Endometrial microvascular endothelial cells (primary cell): ENCODE measurements at regions not wholly inside any gene's neighbourhood (a gene's known extent, or its start where the extent isn't known, plus 50 kb on each side); places are given as distances from the start of the nearest gene placed in this dataset.

ENCODE experiments used
- in situ Hi-C: cut with HindIII; loops from 2 replicates; pipeline ENCODE4 v1.10.0; 2017; ENCODE audit warnings: low sequenced_read_pairs, low pct_unique_long_range_greater_than_20kb; ENCODE audit errors: inconsistent ontology term

DNA sequence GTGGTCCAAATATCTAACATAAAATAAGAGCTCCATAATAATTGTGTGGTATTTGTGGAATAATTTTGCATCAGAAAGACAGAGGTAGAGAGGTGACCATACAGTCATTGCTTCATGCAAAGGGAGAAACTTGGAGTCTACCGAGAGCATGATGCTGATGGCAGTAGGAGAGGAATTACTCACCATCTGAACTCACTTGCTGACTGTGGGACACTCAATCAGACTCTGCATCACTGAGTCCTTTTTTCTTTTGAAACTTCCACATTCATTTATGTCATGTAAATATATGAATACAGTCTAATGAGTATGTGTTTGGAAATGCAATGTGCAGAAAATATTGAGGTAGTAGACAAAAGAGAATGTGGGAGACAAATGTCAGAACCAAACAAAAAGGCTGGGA lies 933.8 kb downstream of the REEP3 start:
- in situ Hi-C loops: no loop called here

DNA sequence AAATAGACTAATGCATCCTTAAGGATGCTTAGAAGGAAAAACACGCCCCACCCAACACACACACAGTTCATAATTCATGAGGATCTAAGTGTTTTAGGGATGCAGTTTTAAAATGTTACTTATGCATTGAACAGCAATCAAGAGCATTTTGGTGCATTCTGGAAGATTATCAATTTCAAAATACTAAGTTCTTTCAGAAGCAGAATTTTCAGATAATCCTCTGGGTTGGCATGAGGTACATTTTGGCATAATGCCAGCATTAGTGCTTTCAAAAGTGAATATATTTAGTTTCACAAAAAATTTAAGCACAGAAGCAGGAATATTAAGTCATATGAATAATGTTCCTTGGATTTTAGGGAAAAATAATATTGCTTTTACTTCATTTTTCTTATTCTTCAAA lies 937.1 kb downstream of the REEP3 start:
- in situ Hi-C loops: no loop called here

GRCh38 chr10:64463406-64463805 lies 942.2 kb downstream of the REEP3 start:
- in situ Hi-C loops: no loop called here

DNA sequence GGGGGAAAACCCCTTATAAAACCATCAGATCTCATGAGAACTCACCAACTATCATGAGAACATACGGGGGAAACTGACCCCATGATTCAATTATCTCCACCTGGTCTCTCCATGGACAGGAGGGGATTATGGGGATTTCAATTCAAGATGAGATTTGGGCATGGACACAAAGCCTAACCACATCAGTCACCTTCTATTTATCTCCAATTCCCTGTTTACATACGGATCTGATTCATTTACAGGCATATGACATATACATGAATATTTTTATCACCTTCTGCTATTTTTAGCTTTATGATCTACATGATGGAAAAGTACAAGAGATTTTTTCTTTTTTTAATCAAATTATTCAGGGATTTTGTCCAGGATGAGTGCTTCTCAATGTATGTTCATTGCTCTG lies 944.5 kb downstream of the REEP3 start:
- in situ Hi-C loops: no loop called here

DNA sequence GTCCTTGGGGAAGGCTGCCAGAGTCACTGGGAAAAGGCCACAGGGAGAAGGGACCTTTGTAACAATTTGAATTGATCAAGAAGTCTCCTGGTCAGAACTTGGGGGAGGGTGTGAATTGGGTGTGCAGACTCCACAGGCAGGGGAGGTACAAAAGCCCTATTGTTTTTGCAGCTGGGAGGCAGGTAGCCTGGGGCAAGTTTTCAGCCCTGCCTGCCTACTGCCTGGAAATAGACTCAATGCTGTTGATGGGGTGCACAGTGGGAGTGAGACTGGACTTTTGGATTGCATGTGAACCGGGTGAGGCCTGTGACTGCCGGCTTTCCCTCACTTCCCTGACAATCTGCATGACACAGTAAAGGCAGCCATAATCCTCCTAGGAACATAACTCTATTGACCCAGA lies 947.0 kb downstream of the REEP3 start:
- in situ Hi-C loops: no loop called here

DNA sequence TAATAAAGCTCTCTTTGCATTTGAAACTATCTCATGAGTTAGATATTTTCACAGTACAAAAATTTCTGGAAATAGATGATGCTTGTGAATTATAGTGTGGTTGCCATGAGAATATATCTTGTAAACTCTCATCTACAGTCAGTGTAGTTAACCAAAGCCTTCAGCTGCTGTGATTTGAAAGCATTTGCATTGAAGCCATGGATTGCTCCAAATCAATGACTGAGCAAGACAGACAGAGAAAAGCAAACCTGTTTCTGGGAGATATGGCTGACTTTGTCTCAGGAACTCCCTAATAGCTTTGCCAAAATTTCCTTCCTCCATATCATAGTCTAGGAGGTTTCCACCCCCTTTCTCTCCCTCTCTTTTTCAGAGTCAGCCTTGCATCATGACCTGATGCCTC lies 955.3 kb downstream of the REEP3 start:
- in situ Hi-C loops: no loop called here

DNA sequence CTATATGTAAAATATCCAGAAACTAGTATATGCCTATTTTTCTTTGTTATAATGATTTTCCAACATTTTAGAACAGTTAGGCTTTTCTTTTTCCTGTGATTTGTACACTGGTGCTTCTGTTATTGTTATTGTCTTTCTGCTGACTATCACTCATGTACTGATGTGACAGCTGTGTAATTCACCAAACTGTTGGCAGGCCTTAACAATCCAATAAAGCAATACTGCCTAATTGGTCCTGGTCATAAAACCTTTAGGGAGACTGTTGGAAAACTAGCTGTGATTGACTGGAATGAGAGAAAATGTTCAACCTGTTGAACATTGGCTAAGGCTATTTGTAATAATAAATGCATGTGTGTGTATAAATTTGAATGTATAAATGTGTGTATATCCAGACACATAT lies 956.6 kb downstream of the REEP3 start:
- in situ Hi-C loops: no loop called here

GRCh38 chr10:64484811-64485330 lies 963.7 kb downstream of the REEP3 start:
- in situ Hi-C loops: no loop called here

GRCh38 chr10:64486149-64486548 lies 964.9 kb downstream of the REEP3 start:
- in situ Hi-C loops: no loop called here

- in situ Hi-C loops: no loop called here
Observed at GRCh38 chr10:64486901-64487300, 965.7 kb downstream of the REEP3 start.

DNA sequence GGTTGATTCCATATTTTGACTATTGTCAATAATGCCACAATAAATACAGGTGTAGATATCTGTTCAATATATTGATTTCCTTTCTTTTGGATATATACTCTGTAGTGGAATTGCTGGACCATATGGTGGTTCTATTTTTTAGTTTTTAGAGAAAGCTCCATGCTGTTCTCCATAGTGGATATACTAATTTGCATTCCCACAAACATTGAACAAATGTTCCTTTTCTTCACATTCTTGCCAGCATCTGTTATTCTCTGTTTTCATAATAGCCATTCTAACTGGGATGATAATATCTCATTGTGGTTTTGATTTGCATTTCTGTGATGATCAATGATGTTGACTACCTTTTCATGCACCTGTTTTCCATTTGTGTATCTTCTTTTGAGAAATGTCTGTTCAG lies 973.7 kb downstream of the REEP3 start:
- in situ Hi-C loops: no loop called here

DNA sequence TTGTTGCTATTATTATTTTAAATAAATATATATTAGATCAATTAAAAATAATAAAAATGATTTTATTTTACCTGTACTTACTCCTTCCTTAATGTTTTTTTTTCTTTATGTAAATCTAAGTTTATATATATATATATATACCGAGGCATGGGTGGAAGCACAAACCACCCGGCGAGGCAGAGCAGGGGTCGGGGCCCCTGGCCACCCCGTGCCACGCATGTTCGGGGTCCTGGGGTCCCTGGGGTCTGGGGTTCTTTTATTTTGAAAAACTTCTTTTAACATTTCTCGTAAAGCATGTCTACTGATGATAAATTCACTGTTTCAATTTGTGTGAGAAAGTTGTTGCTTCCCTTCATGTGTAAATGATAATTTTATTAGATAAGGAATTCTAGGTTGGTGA lies 976.1 kb downstream of the REEP3 start:
- in situ Hi-C loops: no loop called here

- in situ Hi-C loops: no loop called here
Observed at GRCh38 chr10:64501807-64502206, 980.6 kb downstream of the REEP3 start.

GRCh38 chr10:64502936-64503335 lies 981.7 kb downstream of the REEP3 start:
- in situ Hi-C loops: no loop called here

DNA sequence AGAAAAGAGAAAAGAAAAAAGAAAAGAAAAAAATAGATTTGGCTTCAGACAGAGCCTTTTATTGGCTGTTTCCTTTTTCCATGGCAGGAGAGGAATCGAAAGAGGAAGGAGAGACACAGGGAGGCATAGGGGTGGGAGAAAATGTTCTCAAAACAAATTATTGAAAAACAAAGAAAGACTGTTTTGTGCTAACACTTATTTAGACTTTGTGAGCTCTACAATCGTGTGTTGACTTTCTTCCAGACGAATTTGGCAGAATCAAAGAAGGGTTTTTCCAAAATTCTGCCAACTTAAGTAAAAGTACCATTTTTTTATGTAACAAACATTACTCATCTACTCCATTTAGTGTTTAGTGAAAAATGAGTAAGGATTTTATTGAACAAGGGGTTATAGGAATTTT lies 982.2 kb downstream of the REEP3 start:
- in situ Hi-C loops: no loop called here

GRCh38 chr10:64505501-64505900 lies 984.3 kb downstream of the REEP3 start:
- in situ Hi-C loops: no loop called here

DNA sequence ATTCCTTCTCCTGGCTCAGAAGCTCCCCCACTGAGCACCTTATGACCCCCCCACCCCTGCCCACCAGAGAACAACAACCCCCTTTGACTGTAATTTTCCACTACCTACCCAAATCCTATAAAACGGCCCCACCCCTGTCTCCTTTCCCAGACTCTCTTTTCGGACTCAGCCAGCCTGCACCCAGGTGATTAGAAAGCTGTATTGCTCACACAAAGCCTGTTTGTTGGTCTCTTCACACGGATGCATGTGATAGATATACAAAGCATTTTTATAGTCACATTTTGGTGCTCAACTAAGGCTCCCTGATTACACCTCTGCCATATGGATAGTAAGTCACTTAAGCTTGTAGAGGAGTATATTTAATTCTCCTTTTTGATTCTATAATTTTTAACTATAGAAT lies 985.8 kb downstream of the REEP3 start:
- in situ Hi-C loops: no loop called here

GRCh38 chr10:64507651-64508028 lies 986.4 kb downstream of the REEP3 start:
- in situ Hi-C loops: no loop called here

DNA sequence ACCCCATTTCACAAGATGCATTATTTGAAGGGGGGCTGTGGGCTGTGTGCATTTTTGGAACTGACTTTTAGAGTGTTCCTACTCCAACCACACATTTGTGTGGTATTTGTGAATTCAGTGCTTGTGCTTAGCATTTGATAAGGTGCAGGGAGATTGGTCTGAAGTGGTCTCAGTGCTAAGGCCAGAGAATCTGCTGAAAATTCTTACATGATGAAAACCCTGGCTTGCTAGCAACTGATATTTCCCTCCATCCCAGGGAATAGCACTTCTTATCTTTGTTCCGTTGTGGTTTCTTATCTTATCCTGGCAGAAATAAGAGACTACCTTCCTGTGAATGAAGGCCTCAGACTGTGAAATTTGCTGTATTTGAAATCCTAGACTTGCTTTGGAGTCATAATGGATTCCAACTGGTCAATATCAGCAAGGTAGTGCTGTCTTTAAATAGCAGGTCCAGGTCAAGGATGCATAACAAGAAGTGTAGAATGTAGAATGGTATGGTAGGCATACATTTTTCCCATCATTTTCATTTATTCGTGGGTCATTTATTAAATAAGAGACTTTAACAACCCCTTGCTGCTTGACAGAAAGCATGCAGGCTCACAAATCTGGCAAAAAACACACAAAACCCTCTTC lies 986.9 kb downstream of the REEP3 start:
- in situ Hi-C loops: no loop called here

DNA sequence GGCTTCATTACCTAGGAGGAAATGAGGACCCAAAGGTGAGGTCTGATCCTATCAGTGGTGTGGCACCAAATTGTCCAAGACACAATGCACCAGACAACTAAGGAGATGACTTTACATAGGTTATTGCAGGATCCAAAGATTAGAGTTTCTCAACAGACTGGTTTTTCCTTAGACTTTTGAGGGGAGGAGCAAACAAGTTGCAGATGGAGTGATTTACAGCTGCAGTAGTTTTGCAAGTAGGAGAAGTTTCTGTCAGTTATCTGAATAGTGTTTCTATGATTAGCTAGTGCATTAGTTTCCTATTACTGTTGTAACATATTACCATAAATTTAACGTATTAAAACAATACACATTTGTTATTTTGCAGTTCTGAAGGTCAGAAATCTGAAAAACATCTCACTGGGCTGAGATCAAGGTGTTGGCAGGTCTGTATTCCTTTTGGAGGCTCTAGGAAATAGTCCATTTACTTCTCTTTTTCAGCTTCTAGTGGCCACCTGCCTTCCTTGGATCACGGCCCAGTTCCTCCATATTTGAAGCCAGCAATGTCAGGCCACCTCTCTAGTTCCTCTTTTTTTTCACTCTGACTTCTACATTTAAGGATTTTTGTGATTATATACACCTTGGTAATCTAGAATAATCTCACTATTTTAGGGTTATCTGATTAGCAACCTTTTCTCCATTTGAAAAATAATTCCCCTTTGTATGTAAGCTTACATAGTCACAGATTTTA lies 994.9 kb downstream of the REEP3 start:
- in situ Hi-C loops: no loop called here

GRCh38 chr10:64518456-64518855 lies 997.3 kb downstream of the REEP3 start:
- in situ Hi-C loops: no loop called here
